Uterus (tissue), 3 donors: ENCODE measurements at regions not wholly inside any gene's neighbourhood (a gene's known extent, or its start where the extent isn't known, plus 50 kb on each side); places are given as distances from the start of the nearest gene placed in this dataset.

Experiments
- DNase-seq, 2 donors: peaks; one replicate each; pipeline ENCODE4 v3.0.0-alpha.2; 2019 to 2020
- H3K27ac ChIP-seq, 2 donors: fragments of 200-600 bp; sonication (generic); 1 replicate in 1 of 2; 2 replicates in 1 of 2; pipeline ENCODE4 v1.5.1; 2016 to 2018
- H3K27me3 ChIP-seq, 2 donors: fragments of 200-600 bp; sonication (generic); one replicate each; pipeline ENCODE4 v1.5.1; 2018 to 2019; ENCODE audit warnings: control low read depth in 1 of 2
- H3K36me3 ChIP-seq, 2 donors: fragments of 200-600 bp; sonication (generic); one replicate each; pipeline ENCODE4 v1.5.1; 2019; ENCODE audit warnings: control low read depth in 1 of 2
- H3K4me1 ChIP-seq, 2 donors: fragments of 200-600 bp; sonication (generic); one replicate each; pipeline ENCODE4 v1.5.1; 2018 to 2019; ENCODE audit warnings: control low read depth in 1 of 2
- H3K4me3 ChIP-seq, 2 donors: fragments of 200-600 bp; sonication (generic); 1 replicate in 1 of 2; 2 replicates in 1 of 2; pipeline ENCODE4 v1.5.1; 2018 to 2019; ENCODE audit warnings: mild to moderate bottlenecking in 1 of 2
- H3K9me3 ChIP-seq, 2 donors: fragments of 200-600 bp; sonication (generic); one replicate each; pipeline ENCODE4 v1.5.1; 2019; ENCODE audit warnings: control low read depth in 1 of 2
- POLR2A ChIP-seq, 2 donors: fragments of 450-650 bp; IDR thresholded peaks; one replicate each; pipeline ENCODE4 v1.6.1; 2016; ENCODE audit warnings: antibody characterized with exemption in 2 of 2, mild to moderate bottlenecking in 1 of 2, moderate library complexity in 1 of 2
- intact Hi-C: fragments of 100-400 bp; cut with DNase I; formaldehyde crosslinking; loops from one replicate; pipeline ENCODE4 v1.15.1; 2023; ENCODE audit warnings: low total_unique reads
- TF ChIP-seq, protein P1 (sequence below), 4 experiments: fragments of 200-600 bp in 2 of 4; fragments of 450-650 bp in 2 of 4; sonication (generic) in 2 of 4; IDR thresholded peaks; one replicate each; pipeline ENCODE4 v1.5.1; 2016 to 2019; ENCODE audit warnings: antibody characterized with exemption in 4 of 4, mild to moderate bottlenecking in 2 of 4, moderate library complexity in 1 of 4
- donor health status: DM: yes; HTN: yes; CAD: no.

DNA sequence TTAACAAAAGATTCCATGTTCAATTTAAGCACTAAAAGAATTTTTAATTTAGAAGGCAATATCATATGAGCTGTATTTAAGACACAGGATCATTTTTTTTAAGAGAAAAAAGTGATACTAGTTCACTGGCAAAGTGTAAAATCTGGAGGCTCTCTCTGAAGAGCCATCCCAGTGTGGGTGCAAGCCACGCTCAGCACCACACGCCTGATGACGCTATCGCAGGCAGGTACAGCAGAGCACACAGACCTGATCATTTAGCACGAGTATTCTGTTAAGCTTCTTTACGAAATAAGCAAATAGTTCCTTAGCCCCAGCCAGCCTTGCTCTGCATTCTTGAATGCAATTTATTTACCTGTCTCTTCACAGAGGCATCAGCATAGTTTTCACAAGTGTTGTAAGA is 198.6 kb downstream of the SIPA1L2 start:
- TF ChIP-seq, protein P1, sequence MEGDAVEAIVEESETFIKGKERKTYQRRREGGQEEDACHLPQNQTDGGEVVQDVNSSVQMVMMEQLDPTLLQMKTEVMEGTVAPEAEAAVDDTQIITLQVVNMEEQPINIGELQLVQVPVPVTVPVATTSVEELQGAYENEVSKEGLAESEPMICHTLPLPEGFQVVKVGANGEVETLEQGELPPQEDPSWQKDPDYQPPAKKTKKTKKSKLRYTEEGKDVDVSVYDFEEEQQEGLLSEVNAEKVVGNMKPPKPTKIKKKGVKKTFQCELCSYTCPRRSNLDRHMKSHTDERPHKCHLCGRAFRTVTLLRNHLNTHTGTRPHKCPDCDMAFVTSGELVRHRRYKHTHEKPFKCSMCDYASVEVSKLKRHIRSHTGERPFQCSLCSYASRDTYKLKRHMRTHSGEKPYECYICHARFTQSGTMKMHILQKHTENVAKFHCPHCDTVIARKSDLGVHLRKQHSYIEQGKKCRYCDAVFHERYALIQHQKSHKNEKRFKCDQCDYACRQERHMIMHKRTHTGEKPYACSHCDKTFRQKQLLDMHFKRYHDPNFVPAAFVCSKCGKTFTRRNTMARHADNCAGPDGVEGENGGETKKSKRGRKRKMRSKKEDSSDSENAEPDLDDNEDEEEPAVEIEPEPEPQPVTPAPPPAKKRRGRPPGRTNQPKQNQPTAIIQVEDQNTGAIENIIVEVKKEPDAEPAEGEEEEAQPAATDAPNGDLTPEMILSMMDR (IDR thresholded peaks at IDR 0.05), result no peak
- TF ChIP-seq POLR2A (IDR thresholded peaks at IDR 0.05), result no peak
- no peak overlapping the region for H3K27ac ChIP-seq
- no peak overlapping the region for H3K4me3 ChIP-seq
- H3K4me1 ChIP-seq, result no peaks in the 10 kb centered on the region
- H3K9me3 ChIP-seq, result no peaks in the 10 kb centered on the region
- intact Hi-C loops, result no loop called here
- H3K27me3 ChIP-seq, result no peaks in the 10 kb centered on the region
- DNase-seq, result no peak
- H3K36me3 ChIP-seq, result no peaks in the 10 kb centered on the region

DNA sequence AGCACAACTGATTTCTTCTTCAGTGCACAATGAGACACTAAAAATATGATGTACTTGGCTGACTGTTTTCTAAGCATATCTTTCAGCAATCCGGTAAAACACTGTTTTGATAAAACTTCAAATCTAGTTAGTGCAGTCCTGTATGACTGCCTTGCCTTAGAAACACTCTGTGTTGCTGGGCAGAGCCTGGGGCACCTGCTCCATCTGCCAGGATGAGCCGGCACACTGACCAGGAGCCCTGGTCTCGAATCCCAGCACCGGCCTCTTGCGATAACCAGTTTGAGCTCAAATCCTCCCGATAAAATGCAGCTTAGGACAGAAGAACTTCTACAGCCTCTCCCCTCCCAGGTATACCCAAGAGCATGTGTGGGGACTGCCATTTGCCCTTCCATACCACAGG is 199.5 kb downstream of the SIPA1L2 start:
- no peaks in the 10 kb centered on the region for H3K27me3 ChIP-seq
- TF ChIP-seq, protein P1 (IDR thresholded peaks at IDR 0.05), result no peak
- no peak for TF ChIP-seq POLR2A (IDR thresholded peaks at IDR 0.05)
- intact Hi-C loops, result no loop called here
- no peak overlapping the region for H3K27ac ChIP-seq
- no peaks in the 10 kb centered on the region for H3K36me3 ChIP-seq
- DNase-seq, result no peak
- no peaks in the 10 kb centered on the region for H3K9me3 ChIP-seq
- H3K4me3 ChIP-seq, result no peak overlapping the region
- no peaks in the 10 kb centered on the region for H3K4me1 ChIP-seq

DNA sequence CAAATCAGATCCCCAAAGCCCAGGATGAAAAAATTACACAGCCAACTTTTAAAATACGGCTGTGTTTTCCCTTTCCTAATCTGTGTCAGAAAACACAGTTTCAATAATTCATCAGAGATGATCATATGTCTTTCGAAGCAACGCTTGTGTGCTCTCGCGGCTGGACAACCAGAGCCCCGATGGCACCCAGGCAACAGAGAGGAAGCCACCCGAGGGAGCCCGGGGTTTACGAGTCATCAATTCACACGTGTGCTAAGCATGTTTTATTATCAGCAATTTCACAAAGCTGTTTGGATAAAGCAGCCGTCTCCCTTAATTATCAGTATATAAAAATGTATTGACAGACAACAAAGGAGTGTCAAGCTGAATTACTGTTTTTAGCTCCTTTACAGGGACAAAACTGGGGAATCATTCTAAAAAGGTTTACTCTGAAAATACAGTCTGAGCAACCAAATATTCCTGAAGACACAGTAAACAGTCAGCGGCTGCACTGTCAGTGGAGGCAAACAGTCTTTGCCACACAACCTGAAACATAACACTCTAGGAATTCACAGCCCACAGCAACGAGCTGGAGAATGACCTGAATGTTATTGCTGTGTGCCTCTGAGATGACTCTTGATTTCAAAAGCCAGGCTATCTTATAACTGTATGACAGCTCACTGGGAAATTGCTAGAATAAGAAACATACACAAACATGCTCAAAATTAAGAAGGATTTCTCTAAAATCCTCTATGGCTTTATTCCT is 201.0 kb downstream of the SIPA1L2 start:
- H3K36me3 ChIP-seq, result no peaks in the 10 kb centered on the region
- no peaks in the 10 kb centered on the region for H3K9me3 ChIP-seq
- TF ChIP-seq, protein P1 (IDR thresholded peaks at IDR 0.05), result no peak
- TF ChIP-seq POLR2A (IDR thresholded peaks at IDR 0.05), result no peak
- intact Hi-C loops, result no loop called here
- no peak for DNase-seq
- H3K4me1 ChIP-seq, result no peaks in the 10 kb centered on the region
- H3K27ac ChIP-seq, result no peak overlapping the region
- H3K4me3 ChIP-seq, result no peak overlapping the region
- H3K27me3 ChIP-seq, result no peaks in the 10 kb centered on the region

DNA sequence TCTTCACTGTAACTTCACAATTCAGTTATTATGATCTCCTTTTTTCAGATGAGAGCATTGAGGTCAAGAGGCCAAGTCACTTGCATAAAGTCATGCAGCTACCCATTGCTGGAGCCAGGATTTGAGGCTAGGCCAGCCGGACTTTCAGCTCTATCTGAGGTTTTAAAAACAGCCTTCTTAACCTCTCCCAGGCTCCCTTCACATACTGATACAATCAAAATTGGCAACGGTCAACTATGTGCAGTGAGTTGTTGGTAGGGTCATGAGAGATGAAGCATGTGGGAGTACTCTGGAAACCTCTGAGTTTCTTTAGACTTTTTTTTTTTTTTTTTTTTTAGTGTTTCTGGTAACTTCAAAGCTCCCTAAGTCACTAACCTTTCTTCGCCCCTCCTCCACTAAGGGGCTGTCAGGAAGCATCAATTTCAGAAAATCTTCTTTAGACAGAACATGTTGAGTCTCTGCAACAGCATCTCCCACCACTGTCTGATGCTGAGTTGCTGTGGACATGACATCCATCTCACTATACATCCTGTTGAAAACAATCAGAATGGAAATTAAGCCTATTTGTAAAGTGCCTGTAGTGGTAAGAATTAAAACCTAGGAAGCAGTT is 201.8 kb downstream of the SIPA1L2 start:
- Histone ChIP-seq H3K27ac (no peak overlapping the region), H3K27me3 (no peaks in the 10 kb centered on the region), H3K36me3 (no peaks in the 10 kb centered on the region), H3K9me3 (no peaks in the 10 kb centered on the region), H3K4me3 (no peak overlapping the region), H3K4me1 (no peaks in the 10 kb centered on the region)
- DNase-seq, result no peak
- intact Hi-C loops, result no loop called here
- TF ChIP-seq, protein P1 (IDR thresholded peaks at IDR 0.05), result no peak
- TF ChIP-seq POLR2A (IDR thresholded peaks at IDR 0.05), result no peak

DNA sequence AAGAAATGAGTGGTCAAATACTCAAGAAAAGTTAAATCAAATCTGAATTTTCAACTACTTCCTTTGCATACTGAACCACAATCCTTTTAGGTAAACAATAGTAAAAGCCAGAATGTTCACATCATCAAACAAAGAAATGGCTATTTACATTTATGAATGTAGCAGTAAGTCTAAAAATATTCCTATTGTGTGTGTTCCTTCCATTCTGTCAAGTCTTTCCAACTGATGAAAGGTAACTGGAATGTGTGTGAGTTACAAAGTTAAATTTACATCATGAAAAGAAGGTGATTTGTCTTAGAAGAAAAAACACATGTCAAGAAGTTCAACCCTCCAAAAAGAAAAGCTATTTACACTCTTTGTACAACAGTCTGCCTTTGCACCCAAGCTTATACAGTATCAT is 203.1 kb downstream of the SIPA1L2 start:
- Histone ChIP-seq H3K27me3 (no peaks in the 10 kb centered on the region), H3K27ac (no peak overlapping the region), H3K4me1 (no peaks in the 10 kb centered on the region), H3K36me3 (no peaks in the 10 kb centered on the region), H3K4me3 (no peak overlapping the region), H3K9me3 (no peaks in the 10 kb centered on the region)
- TF ChIP-seq, protein P1 (IDR thresholded peaks at IDR 0.05), result no peak
- no peak for TF ChIP-seq POLR2A (IDR thresholded peaks at IDR 0.05)
- DNase-seq, result no peak
- intact Hi-C loops, result no loop called here
